ENCODE measurements at regions not wholly inside any gene's neighbourhood (a gene's known extent, or its start where the extent isn't known, plus 50 kb on each side); places are given as distances from the start of the nearest gene placed in this dataset.
"Not testable (repeated sequence)": the region's sequence is repeated elsewhere in the genome, so short reads cannot be mapped to it uniquely, and the experiment has no call there.

GRCh38 chr15:84503101-84503500, 97.7 kb upstream of the ZSCAN2 start:
- not testable (repeated sequence) for TF ChIP-seq CTCF (IDR thresholded peaks at IDR 0.05); POLR2A (IDR thresholded peaks at IDR 0.05; ENCODE audit: low read depth)
